ENCODE measurements at regions not wholly inside any gene's neighbourhood (a gene's known extent, or its start where the extent isn't known, plus 50 kb on each side); places are given as distances from the start of the nearest gene placed in this dataset.

DNA sequence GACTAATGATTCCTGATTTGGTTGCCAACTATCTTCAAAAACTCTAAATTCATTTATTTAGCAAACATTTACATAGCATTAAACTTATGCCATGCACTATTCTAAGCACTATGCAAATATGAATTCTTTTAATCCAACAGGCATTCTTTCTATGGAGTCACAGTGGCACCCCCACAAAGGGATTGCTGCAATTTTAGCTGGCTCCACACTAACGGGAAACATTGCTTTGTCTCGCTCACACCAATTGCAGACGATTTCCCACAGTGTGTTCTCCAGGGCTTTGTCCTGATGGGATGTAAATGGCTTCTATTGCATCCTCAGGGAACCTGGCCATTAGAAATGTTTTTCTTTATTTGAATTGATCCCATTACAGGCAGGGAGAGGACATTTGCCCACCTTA lies 259.1 kb downstream of the BARHL2 start:
- BruUV-seq (replicated peaks) = no TSS peak
- no peaks in the 10 kb centered on the region for H3K27me3 ChIP-seq (ENCODE audit: control insufficient read depth in 1 of 2, insufficient read depth in 2 of 2, low read length in 2 of 2)
- 0% methylated on average over 3 of the region's 3 CpGs for WGBS (ENCODE audit: low lambda C conversion rate)
- H4K20me1 ChIP-seq (ENCODE audit: insufficient read depth, low read length) = no peaks in the 10 kb centered on the region
- H2AFZ ChIP-seq (ENCODE audit: low read length) = no peak overlapping the region
- H3K9ac ChIP-seq (ENCODE audit: insufficient read depth, low read depth, low read length) = no peak overlapping the region
- FAIRE-seq (no peak), ATAC-seq (no peak), DNase-seq (ENCODE audit: low spot score) (no peak)
- no peaks in the 10 kb centered on the region for H3K4me1 ChIP-seq (ENCODE audit: insufficient read depth, low read length)
- CTCF ChIA-PET (ENCODE audit: low intra/inter-chr PET ratio, low total read pairs) = no interaction called here
- H3K79me2 ChIP-seq (ENCODE audit: insufficient read depth, low read length) = no peaks in the 10 kb centered on the region
- POLR2A ChIA-PET = no interaction called here
- H3K27ac ChIP-seq (ENCODE audit: extremely low read length, insufficient read depth, low read length) = no peak overlapping the region
- no peak overlapping the region for H3K4me3 ChIP-seq (replicated peaks in 1 of 3; ENCODE audit: insufficient read depth in 1 of 3, low read depth in 2 of 3, low read length in 3 of 3)
- H3K9me3 ChIP-seq (ENCODE audit: low read length) = no peaks in the 10 kb centered on the region
- TF ChIP-seq KDM4B (CRISPR knock-in tag; IDR thresholded peaks at IDR 0.05) = no peak
- no peak for TF ChIP-seq TSC22D2 (CRISPR knock-in tag; IDR thresholded peaks at IDR 0.05; ENCODE audit: borderline replicate concordance)
- TF ChIP-seq, protein P1, sequence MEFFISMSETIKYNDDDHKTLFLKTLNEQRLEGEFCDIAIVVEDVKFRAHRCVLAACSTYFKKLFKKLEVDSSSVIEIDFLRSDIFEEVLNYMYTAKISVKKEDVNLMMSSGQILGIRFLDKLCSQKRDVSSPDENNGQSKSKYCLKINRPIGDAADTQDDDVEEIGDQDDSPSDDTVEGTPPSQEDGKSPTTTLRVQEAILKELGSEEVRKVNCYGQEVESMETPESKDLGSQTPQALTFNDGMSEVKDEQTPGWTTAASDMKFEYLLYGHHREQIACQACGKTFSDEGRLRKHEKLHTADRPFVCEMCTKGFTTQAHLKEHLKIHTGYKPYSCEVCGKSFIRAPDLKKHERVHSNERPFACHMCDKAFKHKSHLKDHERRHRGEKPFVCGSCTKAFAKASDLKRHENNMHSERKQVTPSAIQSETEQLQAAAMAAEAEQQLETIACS (CRISPR knock-in tag; IDR thresholded peaks at IDR 0.05) = no peak
- TF ChIP-seq CEBPG (CRISPR knock-in tag; IDR thresholded peaks at IDR 0.05) = no peak
- no peak for TF ChIP-seq TCF7L2 (IDR thresholded peaks at IDR 0.05; ENCODE audit: low read depth, low read length)
- TF ChIP-seq HMGA1 (CRISPR knock-in tag; conservative IDR thresholded peaks at IDR 0.05) = no peak
- no peak for TF ChIP-seq PHB2 (IDR thresholded peaks at IDR 0.05; ENCODE audit: partially characterized antibody)
- no peak for TF ChIP-seq NFIB (CRISPR knock-in tag; IDR thresholded peaks at IDR 0.05; ENCODE audit: borderline replicate concordance)
- no peak for TF ChIP-seq MTA1 (CRISPR knock-in tag; IDR thresholded peaks at IDR 0.05; ENCODE audit: borderline replicate concordance)
- no peak for TF ChIP-seq NPAS2 (CRISPR knock-in tag; IDR thresholded peaks at IDR 0.05; ENCODE audit: borderline replicate concordance)
- in situ Hi-C loops (cut with HindIII; ENCODE audit: extremely low pct_ligation_motif_present, low pct_unique_long_range_greater_than_20kb) = no loop called here
- intact Hi-C loops (cut with micrococcal nuclease; ENCODE audit: unreplicated experiment) = no loop called here
- H3K4me2 ChIP-seq (ENCODE audit: low read depth, low read length) = no peak overlapping the region
- H3K36me3 ChIP-seq (replicated peaks in 1 of 2; ENCODE audit: control insufficient read depth in 1 of 2, insufficient read depth in 2 of 2, low read length in 2 of 2) = no peaks in the 10 kb centered on the region

DNA sequence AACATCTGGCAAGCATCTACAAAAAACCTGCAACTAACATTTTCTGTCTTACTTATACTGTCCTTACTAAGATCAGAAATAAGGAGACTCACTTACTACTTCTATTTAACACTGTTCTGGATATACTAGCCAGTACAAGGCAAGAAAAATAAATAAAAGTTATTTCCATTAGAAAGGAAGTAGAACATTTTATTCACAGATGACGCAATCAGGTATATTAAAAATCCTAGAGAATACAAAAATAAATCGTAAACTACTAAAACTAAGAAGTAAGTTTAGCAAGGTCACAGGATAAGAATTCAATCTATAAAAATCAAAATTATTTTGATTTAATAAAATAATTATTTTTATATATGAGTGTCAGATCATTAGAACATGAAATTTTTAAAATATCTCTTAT lies 264.6 kb downstream of the BARHL2 start:
- in situ Hi-C loops (cut with HindIII; ENCODE audit: extremely low pct_ligation_motif_present, low pct_unique_long_range_greater_than_20kb) (no loop called here), intact Hi-C loops (cut with micrococcal nuclease; ENCODE audit: unreplicated experiment) (no loop called here)
- Histone ChIP-seq H3K27me3 (ENCODE audit: control insufficient read depth in 1 of 2, insufficient read depth in 2 of 2, low read length in 2 of 2) (no peaks in the 10 kb centered on the region), H3K36me3 (replicated peaks in 1 of 2; ENCODE audit: control insufficient read depth in 1 of 2, insufficient read depth in 2 of 2, low read length in 2 of 2) (no peaks in the 10 kb centered on the region), H2AFZ (ENCODE audit: low read length) (no peak overlapping the region), H3K79me2 (ENCODE audit: insufficient read depth, low read length) (no peaks in the 10 kb centered on the region), H3K27ac (ENCODE audit: extremely low read length, insufficient read depth, low read length) (no peak overlapping the region), H4K20me1 (ENCODE audit: insufficient read depth, low read length) (no peaks in the 10 kb centered on the region), H3K9me3 (ENCODE audit: low read length) (no peaks in the 10 kb centered on the region), H3K4me1 (ENCODE audit: insufficient read depth, low read length) (no peaks in the 10 kb centered on the region), H3K4me2 (ENCODE audit: low read depth, low read length) (no peak overlapping the region), H3K9ac (ENCODE audit: insufficient read depth, low read depth, low read length) (no peak overlapping the region), H3K4me3 (replicated peaks in 1 of 3; ENCODE audit: insufficient read depth in 1 of 3, low read depth in 2 of 3, low read length in 3 of 3) (no peak overlapping the region)
- ChIA-PET CTCF (ENCODE audit: low intra/inter-chr PET ratio, low total read pairs) (no interaction called here), POLR2A (no interaction called here)
- DNase-seq (ENCODE audit: low spot score) = no peak
- no peak for ATAC-seq
- FAIRE-seq = no peak
- 9% methylated on average over 2 of the region's 2 CpGs for WGBS (ENCODE audit: low lambda C conversion rate)
- no TSS peak for BruUV-seq (replicated peaks)
- peak; percentile 76 for TF ChIP-seq ATF7 (IDR thresholded peaks at IDR 0.05)
- no peak for TF ChIP-seq ATF7 (CRISPR knock-in tag; IDR thresholded peaks at IDR 0.05)
- TF ChIP-seq RBFOX2 (IDR thresholded peaks at IDR 0.05; ENCODE audit: low read depth, low read length) = no peak
- TF ChIP-seq ZFX (CRISPR knock-in tag; IDR thresholded peaks at IDR 0.05; ENCODE audit: low read depth) = no peak
- no peak for TF ChIP-seq ATRX (CRISPR knock-in tag; IDR thresholded peaks at IDR 0.05; ENCODE audit: borderline replicate concordance)
- no peak for TF ChIP-seq MYNN (CRISPR knock-in tag; IDR thresholded peaks at IDR 0.05; ENCODE audit: low read depth)
- no peak for TF ChIP-seq RBAK (CRISPR knock-in tag; IDR thresholded peaks at IDR 0.05)
- TF ChIP-seq, protein P2, sequence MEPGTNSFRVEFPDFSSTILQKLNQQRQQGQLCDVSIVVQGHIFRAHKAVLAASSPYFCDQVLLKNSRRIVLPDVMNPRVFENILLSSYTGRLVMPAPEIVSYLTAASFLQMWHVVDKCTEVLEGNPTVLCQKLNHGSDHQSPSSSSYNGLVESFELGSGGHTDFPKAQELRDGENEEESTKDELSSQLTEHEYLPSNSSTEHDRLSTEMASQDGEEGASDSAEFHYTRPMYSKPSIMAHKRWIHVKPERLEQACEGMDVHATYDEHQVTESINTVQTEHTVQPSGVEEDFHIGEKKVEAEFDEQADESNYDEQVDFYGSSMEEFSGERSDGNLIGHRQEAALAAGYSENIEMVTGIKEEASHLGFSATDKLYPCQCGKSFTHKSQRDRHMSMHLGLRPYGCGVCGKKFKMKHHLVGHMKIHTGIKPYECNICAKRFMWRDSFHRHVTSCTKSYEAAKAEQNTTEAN (CRISPR knock-in tag; conservative IDR thresholded peaks at IDR 0.05) = no peak
- no peak for TF ChIP-seq YEATS2 (CRISPR knock-in tag; IDR thresholded peaks at IDR 0.05; ENCODE audit: borderline replicate concordance)

Data from HepG2 (cell line).